H1 (cell line): ENCODE measurements at regions not wholly inside any gene's neighbourhood (a gene's known extent, or its start where the extent isn't known, plus 50 kb on each side); places are given as distances from the start of the nearest gene placed in this dataset.

Experiments
- CTCF ChIA-PET: fragments of 300-600 bp; sonication (Branson Sonifier 250); formaldehyde crosslinking; loops from one replicate; lab custom pipeline; 2021; ENCODE audit not compliant: partially characterized antibody; lab: Charles Lee
- POLR2A ChIA-PET: fragments of 300-600 bp; sonication (Branson Sonifier 250); formaldehyde crosslinking; loops from one replicate; lab custom pipeline; 2021; ENCODE audit warnings: inconsistent platforms; ENCODE audit not compliant: partially characterized antibody; lab: Charles Lee
- DNase-seq, 2 experiments: peaks; one replicate each; pipeline versions ENCODE4 v3.0.0 to v3.0.0-alpha.2; 2010 to 2022; ENCODE audit warnings: low spot score in 2 of 2, low read depth in 1 of 2, mixed read lengths in 1 of 2
- FAIRE-seq: peaks from 2 replicates; lab custom pipeline; 2011; peaks lifted over from hg19 to GRCh38; lab: Jason Lieb, UNC
- H2AFZ ChIP-seq: 2 replicates; pipeline ENCODE4 v1.8.1; 2012; ENCODE audit warnings: low read length, inconsistent platforms
- H2AK5ac ChIP-seq: 2 replicates; pipeline ENCODE4 v1.6.1; 2013; ENCODE audit warnings: low read depth, low read length
- H2BK120ac ChIP-seq: replicated peaks from 2 replicates; pipeline ENCODE3; 2013; ENCODE audit warnings: low read depth, low read length, inconsistent platforms
- H2BK12ac ChIP-seq: 2 replicates; pipeline ENCODE4 v1.6.1; 2013; ENCODE audit warnings: low read depth, low read length
- H2BK15ac ChIP-seq: 2 replicates; pipeline ENCODE4 v1.6.1; 2013; ENCODE audit warnings: low read length
- H2BK20ac ChIP-seq: 2 replicates; pipeline ENCODE4 v1.6.1; 2013; ENCODE audit warnings: low read length
- H2BK5ac ChIP-seq: 2 replicates; pipeline ENCODE4 v1.6.1; 2013; ENCODE audit warnings: low read depth, low read length
- H3K14ac ChIP-seq: 2 replicates; pipeline ENCODE4 v1.6.1; 2013; ENCODE audit warnings: inconsistent platforms; ENCODE audit not compliant: insufficient read length
- H3K18ac ChIP-seq: 2 replicates; pipeline ENCODE4 v1.6.1; 2013; ENCODE audit warnings: low read length; ENCODE audit errors: extremely low read depth
- H3K23ac ChIP-seq: 2 replicates; pipeline ENCODE4 v1.6.1; 2013; ENCODE audit warnings: inconsistent platforms; ENCODE audit not compliant: insufficient read length
- H3K23me2 ChIP-seq: 2 replicates; pipeline ENCODE4 v1.6.1; 2013; ENCODE audit warnings: low read depth, low read length
- H3K27ac ChIP-seq: 2 replicates; pipeline ENCODE4 v1.6.1; 2011; ENCODE audit warnings: low read depth, low read length, inconsistent platforms
- H3K27me3 ChIP-seq, 4 experiments: replicated peaks in 1 of 4; 1 replicate in 1 of 4; 2 replicates in 3 of 4; pipeline versions ENCODE4 v1.6.1 to v1.8.1; 2011 to 2013; ENCODE audit warnings: low read length in 3 of 4, mild to moderate bottlenecking in 3 of 4, inconsistent platforms in 2 of 4, mixed read lengths in 2 of 4, moderate library complexity in 1 of 4; ENCODE audit not compliant: control insufficient read depth in 3 of 4, insufficient read depth in 3 of 4; ENCODE audit errors: extremely low read depth in 1 of 4
- H3K36me3 ChIP-seq, 4 experiments: 2 replicates each; pipeline versions ENCODE4 v1.6.1 to v1.8.1; 2011 to 2013; ENCODE audit warnings: mild to moderate bottlenecking in 4 of 4, low read length in 3 of 4, moderate library complexity in 2 of 4, control low read depth in 1 of 4, inconsistent platforms in 1 of 4; ENCODE audit not compliant: insufficient read depth in 4 of 4, control insufficient read depth in 2 of 4
- H3K4ac ChIP-seq: replicated peaks from 2 replicates; pipeline ENCODE3; 2013; ENCODE audit warnings: low read length, low read depth, mixed read lengths, inconsistent platforms; ENCODE audit not compliant: insufficient read length
- H3K4me1 ChIP-seq, 4 experiments: replicated peaks in 1 of 4; 1 replicate in 1 of 4; 2 replicates in 3 of 4; pipeline versions ENCODE4 v1.6.1 to v1.8.1; 2011 to 2013; ENCODE audit warnings: low read length in 3 of 4, inconsistent platforms in 2 of 4, mixed read lengths in 1 of 4; ENCODE audit not compliant: insufficient read depth in 4 of 4, control insufficient read depth in 3 of 4
- H3K4me2 ChIP-seq, 2 experiments: 2 replicates each; pipeline versions ENCODE4 v1.6.1 to v1.8.1; 2011 to 2013; ENCODE audit warnings: low read depth in 2 of 2, low read length in 2 of 2, control low read depth in 1 of 2, inconsistent platforms in 1 of 2, mild to moderate bottlenecking in 1 of 2; ENCODE audit not compliant: insufficient read depth in 1 of 2
- H3K4me3 ChIP-seq, 4 experiments: fragments of 200-600, 300-600 bp in 1 of 4; sonication (generic), shearing (Covaris generic), sonication (Bioruptor Twin) in 1 of 4; 2 replicates each; pipeline versions ENCODE4 v1.5.1 to v1.8.1; 2011 to 2016; ENCODE audit warnings: low read length in 4 of 4, low read depth in 3 of 4, control low read depth in 2 of 4, inconsistent platforms in 2 of 4, mild to moderate bottlenecking in 2 of 4, mixed read lengths in 1 of 4, moderate library complexity in 1 of 4; ENCODE audit not compliant: insufficient read depth in 2 of 4; ENCODE audit errors: extremely low read depth in 1 of 4
- H3K56ac ChIP-seq: replicated peaks from 2 replicates; pipeline ENCODE3; 2013; ENCODE audit warnings: low read depth, mild to moderate bottlenecking, mixed read lengths, low read length, inconsistent platforms; ENCODE audit not compliant: insufficient read length
- H3K79me1 ChIP-seq: 2 replicates; pipeline ENCODE4 v1.6.1; 2013; ENCODE audit warnings: low read depth, low read length, control low read depth
- H3K79me2 ChIP-seq, 2 experiments: 2 replicates each; pipeline versions ENCODE4 v1.6.1 to v1.8.1; 2012 to 2013; ENCODE audit warnings: low read length in 2 of 2, mild to moderate bottlenecking in 2 of 2, inconsistent platforms in 1 of 2; ENCODE audit not compliant: insufficient read depth in 2 of 2, control insufficient read depth in 1 of 2
- H3K9ac ChIP-seq, 4 experiments: replicated peaks in 1 of 4; 1 replicate in 1 of 4; 2 replicates in 3 of 4; pipeline versions ENCODE4 v1.6.1 to v1.8.1; 2011 to 2013; ENCODE audit warnings: low read depth in 3 of 4, low read length in 3 of 4, control low read depth in 2 of 4, mild to moderate bottlenecking in 2 of 4, moderate library complexity in 2 of 4, inconsistent platforms in 1 of 4; ENCODE audit errors: extremely low read depth in 1 of 4
- H3K9me3 ChIP-seq, 2 experiments: 2 replicates each; pipeline versions ENCODE4 v1.6.1 to v1.8.1; 2012 to 2013; ENCODE audit warnings: mild to moderate bottlenecking in 2 of 2, moderate library complexity in 2 of 2, control low read depth in 1 of 2, inconsistent platforms in 1 of 2, low read depth in 1 of 2, low read length in 1 of 2, mixed read lengths in 1 of 2; ENCODE audit not compliant: insufficient read depth in 2 of 2
- H4K20me1 ChIP-seq, 2 experiments: replicated peaks in 1 of 2; 2 replicates each; pipeline versions ENCODE3 to v1.8.1; 2011 to 2013; ENCODE audit warnings: inconsistent platforms in 2 of 2, low read length in 2 of 2, mild to moderate bottlenecking in 1 of 2; ENCODE audit not compliant: insufficient read depth in 2 of 2, control insufficient read depth in 1 of 2
- H4K5ac ChIP-seq: 2 replicates; pipeline ENCODE4 v1.6.1; 2013; ENCODE audit warnings: low read length, low read depth, mixed read lengths, inconsistent platforms; ENCODE audit not compliant: insufficient read length
- H4K8ac ChIP-seq: 2 replicates; pipeline ENCODE4 v1.8.0; 2013; ENCODE audit warnings: mild to moderate bottlenecking, moderate library complexity, low read length, inconsistent platforms; ENCODE audit not compliant: insufficient read depth; ENCODE audit errors: extremely low read depth
- H4K91ac ChIP-seq: replicated peaks from 2 replicates; pipeline ENCODE3; 2013; ENCODE audit warnings: low read length, mixed read lengths, inconsistent platforms; ENCODE audit not compliant: insufficient read length
- ASH2L ChIP-seq: fragments of 200-600, 300-600 bp; sonication (generic); IDR thresholded peaks from one replicate; pipeline ENCODE4 v1.7.1; 2017; ENCODE audit warnings: low read length
- BACH1 ChIP-seq: IDR thresholded peaks from 2 replicates; pipeline ENCODE4 v1.6.1; 2012; ENCODE audit warnings: low read length, improper control_type of control experiment
- BRCA1 ChIP-seq: IDR thresholded peaks from 2 replicates; pipeline ENCODE4 v1.6.1; 2012; ENCODE audit warnings: low read depth, low read length, improper control_type of control experiment
- CBX5 ChIP-seq: fragments of 300-800, 300-1000 bp; sonication (generic); IDR thresholded peaks from 2 replicates; pipeline ENCODE4 v1.7.1; 2016; ENCODE audit warnings: antibody characterized with exemption, low read length, low read depth
- CBX8 ChIP-seq: fragments of 300-800, 300-1000 bp; sonication (generic); IDR thresholded peaks from 2 replicates; pipeline ENCODE4 v1.7.1; 2016; ENCODE audit warnings: low read depth, low read length, borderline replicate concordance
- GTF2F1 ChIP-seq: IDR thresholded peaks from 2 replicates; pipeline ENCODE4 v1.6.1; 2012; ENCODE audit warnings: low read depth, low read length, improper control_type of control experiment, borderline replicate concordance
- KDM5A ChIP-seq: fragments of 200-600 bp; IDR thresholded peaks from 2 replicates; pipeline ENCODE4 v1.7.1; 2012; ENCODE audit warnings: mild to moderate bottlenecking, low read length, inconsistent platforms, mixed read lengths
- NANOG ChIP-seq: IDR thresholded peaks from 2 replicates; pipeline ENCODE4 v1.6.1; 2011; ENCODE audit warnings: low read length, low read depth, mild to moderate bottlenecking, inconsistent platforms; ENCODE audit not compliant: insufficient read depth, poor library complexity, severe bottlenecking
- PHF8 ChIP-seq: fragments of 200-600 bp; sonication (generic); conservative IDR thresholded peaks from 2 replicates; pipeline ENCODE4 v1.7.1; 2012; ENCODE audit warnings: low read depth, mild to moderate bottlenecking, inconsistent platforms, low read length, moderate library complexity
- RBBP5 ChIP-seq: IDR thresholded peaks from 2 replicates; pipeline ENCODE4 v1.7.1; 2012; ENCODE audit warnings: low read depth, mild to moderate bottlenecking, inconsistent platforms, low read length, moderate library complexity, borderline replicate concordance
- SIX5 ChIP-seq: IDR thresholded peaks from 2 replicates; pipeline ENCODE4 v1.6.1; 2011; ENCODE audit warnings: mild to moderate bottlenecking, low read depth, low read length
- SP4 ChIP-seq: IDR thresholded peaks from 2 replicates; pipeline ENCODE4 v1.6.1; 2012; ENCODE audit warnings: low read length, inconsistent platforms
- SRF ChIP-seq: IDR thresholded peaks from 2 replicates; pipeline ENCODE4 v1.6.1; 2011; ENCODE audit warnings: mild to moderate bottlenecking, low read depth, low read length, moderate library complexity
- USF2 ChIP-seq: IDR thresholded peaks from 2 replicates; pipeline ENCODE4 v1.6.1; 2011; ENCODE audit warnings: low read length, improper control_type of control experiment
- WGBS, 2 experiments: shearing (Covaris generic) in 1 of 2; methylation state at CpG; one replicate each; pipeline versions ENCODE4 v1.1.6 to v1.1.7; 2013 to 2015; ENCODE audit warnings: low lambda C conversion rate in 2 of 2, mixed read lengths in 2 of 2, inconsistent platforms in 1 of 2, low coverage in 1 of 2, missing lambda C conversion rate in 1 of 2; ENCODE audit not compliant: insufficient replicate concordance in 2 of 2, insufficient coverage in 1 of 2, insufficient read length in 1 of 2; ENCODE audit errors: extremely low coverage in 1 of 2, missing lambda C conversion rate in 1 of 2; 5-methylcytosine and 5-hydroxymethylcytosine counted together
- TF ChIP-seq, protein P1 (sequence below): IDR thresholded peaks from 2 replicates; pipeline ENCODE4 v1.6.1; 2011; ENCODE audit warnings: low read depth, mild to moderate bottlenecking, low read length; ENCODE audit not compliant: insufficient read depth

DNA sequence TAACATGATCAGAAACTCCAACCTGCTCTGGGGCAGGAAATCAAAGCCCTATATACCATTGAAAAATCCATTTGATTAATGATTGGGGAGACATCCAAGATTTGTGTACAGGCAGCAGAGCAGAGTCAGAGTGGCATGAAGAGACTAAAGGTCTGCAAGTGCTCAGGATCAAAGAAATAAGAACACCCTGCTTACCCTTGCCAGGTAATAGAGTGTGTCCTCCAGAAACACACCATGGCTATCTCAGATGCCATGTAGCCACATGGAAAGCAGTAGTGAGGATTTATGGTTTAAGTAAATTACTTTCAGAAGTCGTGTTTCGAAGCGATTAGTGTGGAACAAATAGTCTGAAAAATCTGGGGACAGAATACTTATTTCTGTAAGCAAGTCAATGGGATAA lies 592.9 kb downstream of the SUCLG1 start:
- Histone ChIP-seq H3K36me3 (no peaks in the 10 kb centered on the region), H3K23ac (no peak overlapping the region), H4K20me1 (no peaks in the 10 kb centered on the region), H3K18ac (no peak overlapping the region), H3K4me3 (no peak overlapping the region), H2BK12ac (no peak overlapping the region), H2BK120ac (no peak overlapping the region), H3K56ac (no peak overlapping the region), H3K9ac (no peak overlapping the region), H3K4ac (no peak overlapping the region), H3K27me3 (no peaks in the 10 kb centered on the region), H3K4me2 (no peak overlapping the region), H3K9me3 (no peaks in the 10 kb centered on the region), H4K91ac (no peak overlapping the region), H4K5ac (no peak overlapping the region), H2AK5ac (no peak overlapping the region), H2AFZ (no peak overlapping the region), H3K4me1 (no peaks in the 10 kb centered on the region), H3K79me1 (no peaks in the 10 kb centered on the region), H3K79me2 (no peaks in the 10 kb centered on the region), H3K27ac (no peak overlapping the region), H3K23me2 (no peaks in the 10 kb centered on the region), H3K14ac (no peak overlapping the region), H4K8ac (no peak overlapping the region), H2BK20ac (no peak overlapping the region), H2BK15ac (no peak overlapping the region), H2BK5ac (no peak overlapping the region)
- TF ChIP-seq BRCA1 (no peak), ASH2L (no peak), SIX5 (no peak), PHF8 (no peak), SRF (no peak), CBX5 (no peak), KDM5A (no peak), GTF2F1 (no peak), SP4 (no peak), CBX8 (no peak), NANOG (no peak), RBBP5 (no peak), USF2 (no peak), BACH1 (no peak)
- TF ChIP-seq, protein P1, sequence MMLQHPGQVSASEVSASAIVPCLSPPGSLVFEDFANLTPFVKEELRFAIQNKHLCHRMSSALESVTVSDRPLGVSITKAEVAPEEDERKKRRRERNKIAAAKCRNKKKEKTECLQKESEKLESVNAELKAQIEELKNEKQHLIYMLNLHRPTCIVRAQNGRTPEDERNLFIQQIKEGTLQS: no peak
- ChIA-PET POLR2A (no interaction called here), CTCF (no interaction called here)
- FAIRE-seq (no peak), DNase-seq (no peak)
- 98% methylated on average over 3 of the region's 3 CpGs; no CpG with 5 or more reads in 1 of the 2 experiments for WGBS, 2 experiments
